Neural cell (in vitro differentiated cells): ENCODE measurements at regions not wholly inside any gene's neighbourhood (a gene's known extent, or its start where the extent isn't known, plus 50 kb on each side); places are given as distances from the start of the nearest gene placed in this dataset.

Experiments used
- H2AFZ ChIP-seq: fragments of 200-600, 300-800 bp; sonication (generic), shearing (Covaris generic); 2 replicates; pipeline ENCODE4 v1.6.0; 2014; ENCODE audit warnings: low read depth, mild to moderate bottlenecking, antibody characterized with exemption, low read length, moderate library complexity
- H3F3A ChIP-seq: fragments of 200-600 bp; shearing (Covaris generic); 2 replicates; pipeline ENCODE4 v1.6.1; 2016; ENCODE audit warnings: mild to moderate bottlenecking, moderate library complexity, mixed read lengths, antibody characterized with exemption, low read length; ENCODE audit not compliant: insufficient read depth, poor library complexity, severe bottlenecking
- H3K27ac ChIP-seq: fragments of 200-600, 300-800 bp; sonication (generic), shearing (Covaris generic); 2 replicates; pipeline ENCODE4 v1.5.1; 2014; ENCODE audit warnings: mild to moderate bottlenecking, low read length, moderate library complexity
- H3K27me3 ChIP-seq: fragments of 300-800, 200-600 bp; sonication (generic), shearing (Covaris generic); 2 replicates; pipeline ENCODE4 v1.6.0; 2014; ENCODE audit warnings: mild to moderate bottlenecking, low read depth, low read length, moderate library complexity; ENCODE audit not compliant: insufficient read depth
- H3K36me3 ChIP-seq: fragments of 300-800, 200-600 bp; sonication (generic), shearing (Covaris generic); 2 replicates; pipeline ENCODE4 v1.5.1; 2014; ENCODE audit warnings: mild to moderate bottlenecking, antibody characterized with exemption, low read length, moderate library complexity; ENCODE audit not compliant: insufficient read depth
- H3K4me2 ChIP-seq: fragments of 300-800, 200-600 bp; sonication (generic), shearing (Covaris generic); 2 replicates; pipeline ENCODE4 v1.6.0; 2014; ENCODE audit warnings: mild to moderate bottlenecking, low read length
- H3K4me3 ChIP-seq: fragments of 300-800, 200-600 bp; sonication (generic), shearing (Covaris generic); 2 replicates; pipeline ENCODE4 v1.5.1; 2014; ENCODE audit warnings: mild to moderate bottlenecking, low read length, moderate library complexity
- H3K79me2 ChIP-seq: fragments of 200-600 bp; shearing (Covaris generic); replicated peaks from 2 replicates; pipeline ENCODE4 v1.6.0; 2014; ENCODE audit warnings: mild to moderate bottlenecking, low read length, moderate library complexity; ENCODE audit not compliant: insufficient read depth
- H3K9ac ChIP-seq: fragments of 300-800, 200-600 bp; sonication (generic), shearing (Covaris generic); 2 replicates; pipeline ENCODE4 v1.6.1; 2016; ENCODE audit warnings: mild to moderate bottlenecking, low read length, mixed read lengths
- H3K9me2 ChIP-seq: fragments of 200-600 bp; shearing (Covaris generic); 2 replicates; pipeline ENCODE4 v1.6.1; 2016; ENCODE audit warnings: mild to moderate bottlenecking, low read length, mixed read lengths; ENCODE audit not compliant: insufficient read depth
- H3K9me3 ChIP-seq: fragments of 200-600, 300-800 bp; sonication (generic), shearing (Covaris generic); 2 replicates; pipeline ENCODE4 v1.6.1; 2016; ENCODE audit warnings: mild to moderate bottlenecking, mixed run types, low read length, moderate library complexity, mixed read lengths
- H4K20me1 ChIP-seq: fragments of 200-600 bp; shearing (Covaris generic); 2 replicates; pipeline ENCODE4 v1.6.1; 2016; ENCODE audit warnings: mild to moderate bottlenecking, mixed run types; ENCODE audit not compliant: insufficient read depth
- CTCF ChIP-seq: fragments of 450-650 bp; IDR thresholded peaks from 2 replicates; pipeline ENCODE4 v1.5.1; 2014; ENCODE audit warnings: antibody characterized with exemption, mild to moderate bottlenecking, moderate library complexity; ENCODE audit not compliant: poor library complexity, severe bottlenecking
- EP300 ChIP-seq: fragments of 450-650 bp; conservative IDR thresholded peaks from 2 replicates; pipeline ENCODE4 v1.6.1; 2014; ENCODE audit warnings: antibody characterized with exemption, mild to moderate bottlenecking, moderate library complexity; ENCODE audit not compliant: poor library complexity, severe bottlenecking
- EZH2 ChIP-seq: fragments of 200-600, 300-800 bp; shearing (Covaris generic), sonication (generic); IDR thresholded peaks from 2 replicates; pipeline ENCODE4 v1.6.1; 2014; ENCODE audit warnings: antibody characterized with exemption, low read length, borderline replicate concordance, mild to moderate bottlenecking; ENCODE audit not compliant: insufficient read depth, poor library complexity, severe bottlenecking
- MXI1 ChIP-seq: fragments of 450-650 bp; conservative IDR thresholded peaks from 2 replicates; pipeline ENCODE4 v1.6.1; 2014; ENCODE audit warnings: antibody characterized with exemption, mild to moderate bottlenecking; ENCODE audit not compliant: poor library complexity, severe bottlenecking
- POLR2AphosphoS5 ChIP-seq: IDR thresholded peaks from 2 replicates; pipeline ENCODE4 v1.6.1; 2012
- RAD21 ChIP-seq: fragments of 450-650 bp; conservative IDR thresholded peaks from 2 replicates; pipeline ENCODE4 v1.6.1; 2014; ENCODE audit warnings: antibody characterized with exemption, mild to moderate bottlenecking, moderate library complexity
- REST ChIP-seq: IDR thresholded peaks from 2 replicates; pipeline ENCODE4 v1.6.1; 2012; ENCODE audit warnings: borderline replicate concordance
- SMC3 ChIP-seq: fragments of 450-650 bp; conservative IDR thresholded peaks from 2 replicates; pipeline ENCODE4 v1.6.1; 2014; ENCODE audit warnings: antibody characterized with exemption, mild to moderate bottlenecking, moderate library complexity; ENCODE audit not compliant: poor library complexity
- TAF1 ChIP-seq: IDR thresholded peaks from 2 replicates; pipeline ENCODE4 v1.6.1; 2012; ENCODE audit warnings: low read depth

GRCh38 chr17:65278050-65278819, 141.1 kb downstream of the RGS9 start:
- no peaks in the 10 kb centered on the region for H4K20me1 ChIP-seq
- TF ChIP-seq MXI1, result no peak
- TF ChIP-seq RAD21, result peak; percentile 59
- TF ChIP-seq TAF1, result no peak
- no peak for TF ChIP-seq REST
- no peak for TF ChIP-seq EZH2
- peak; percentile 58 for TF ChIP-seq SMC3
- peak; percentile 49 for TF ChIP-seq CTCF
- no peak for TF ChIP-seq EP300
- no peak for TF ChIP-seq POLR2AphosphoS5
- no peaks in the 10 kb centered on the region for H3K9me3 ChIP-seq
- no peaks in the 10 kb centered on the region for H3F3A ChIP-seq
- H3K36me3 ChIP-seq, result no peaks in the 10 kb centered on the region
- H3K27ac ChIP-seq, result no peak overlapping the region
- H3K4me2 ChIP-seq, result no peak overlapping the region
- H3K4me3 ChIP-seq, result no peak overlapping the region
- no peaks in the 10 kb centered on the region for H3K9me2 ChIP-seq
- no peak overlapping the region for H2AFZ ChIP-seq
- H3K27me3 ChIP-seq, result no peaks in the 10 kb centered on the region
- no peak overlapping the region for H3K9ac ChIP-seq
- no peaks in the 10 kb centered on the region for H3K79me2 ChIP-seq

GRCh38 chr17:65277576-65277975, 140.4 kb downstream of the RGS9 start:
- H3K27me3 ChIP-seq, result no peaks in the 10 kb centered on the region
- H3K27ac ChIP-seq, result no peak overlapping the region
- no peaks in the 10 kb centered on the region for H3K79me2 ChIP-seq
- no peaks in the 10 kb centered on the region for H3F3A ChIP-seq
- H3K4me2 ChIP-seq, result no peak overlapping the region
- H3K9me3 ChIP-seq, result no peaks in the 10 kb centered on the region
- no peak overlapping the region for H2AFZ ChIP-seq
- H3K9me2 ChIP-seq, result no peaks in the 10 kb centered on the region
- no peak overlapping the region for H3K9ac ChIP-seq
- H3K4me3 ChIP-seq, result no peak overlapping the region
- no peaks in the 10 kb centered on the region for H4K20me1 ChIP-seq
- TF ChIP-seq REST, result no peak
- no peak for TF ChIP-seq RAD21
- no peak for TF ChIP-seq SMC3
- no peak for TF ChIP-seq TAF1
- no peak for TF ChIP-seq EZH2
- no peak for TF ChIP-seq POLR2AphosphoS5
- TF ChIP-seq EP300, result no peak
- H3K36me3 ChIP-seq, result no peaks in the 10 kb centered on the region
